Stromal cell of bone marrow (primary cell): ENCODE measurements at regions not wholly inside any gene's neighbourhood (a gene's known extent, or its start where the extent isn't known, plus 50 kb on each side); places are given as distances from the start of the nearest gene placed in this dataset.

ENCODE experiments used
- DNase-seq: peaks from one replicate; pipeline ENCODE4 v3.0.0-alpha.2; 2012; ENCODE audit warnings: low read depth

GRCh38 chrX:69305333-69306062 is 140.2 kb upstream of the PJA1 start:
- DNase-seq = no peak

GRCh38 chrX:69303231-69303630 is 138.0 kb upstream of the PJA1 start:
- no peak for DNase-seq

GRCh38 chrX:69299951-69300714 is 134.9 kb upstream of the PJA1 start:
- no peak for DNase-seq

GRCh38 chrX:69299285-69299684 is 134.0 kb upstream of the PJA1 start:
- no peak for DNase-seq

- peak; percentile 26 for DNase-seq
Measured at GRCh38 chrX:69298466-69299140, 133.3 kb upstream of the PJA1 start.

GRCh38 chrX:69297506-69297905 is 132.3 kb upstream of the PJA1 start:
- no peak for DNase-seq

- DNase-seq = no peak
Measured at GRCh38 chrX:69293776-69294601, 128.7 kb upstream of the PJA1 start.

GRCh38 chrX:69291116-69291515 is 125.9 kb upstream of the PJA1 start:
- DNase-seq = no peak

- DNase-seq = no peak
Measured at GRCh38 chrX:69290292-69290691, 125.0 kb upstream of the PJA1 start.

GRCh38 chrX:69289793-69290123 is 124.5 kb upstream of the PJA1 start:
- no peak for DNase-seq

GRCh38 chrX:69289046-69289792 is 124.0 kb upstream of the PJA1 start:
- DNase-seq = no peak

GRCh38 chrX:69287095-69287494 is 121.8 kb upstream of the PJA1 start:
- DNase-seq = no peak

GRCh38 chrX:69286565-69286906 is 121.3 kb upstream of the PJA1 start:
- no peak for DNase-seq

- no peak for DNase-seq
Measured at GRCh38 chrX:69285881-69286564, 120.8 kb upstream of the PJA1 start.

- DNase-seq = no peak
Measured at GRCh38 chrX:69285401-69285877, 120.2 kb upstream of the PJA1 start.

- DNase-seq = no peak
Measured at GRCh38 chrX:69284491-69284890, 119.2 kb upstream of the PJA1 start.

- DNase-seq = no peak
Measured at GRCh38 chrX:69282893-69283690, 117.8 kb upstream of the PJA1 start.

GRCh38 chrX:69280933-69281332 is 115.7 kb upstream of the PJA1 start:
- DNase-seq = no peak

GRCh38 chrX:69279234-69279633 is 114.0 kb upstream of the PJA1 start:
- no peak for DNase-seq

- DNase-seq = no peak
Measured at GRCh38 chrX:69278031-69278687, 112.9 kb upstream of the PJA1 start.
